Sigmoid colon (tissue), 6 donors: ENCODE measurements at regions not wholly inside any gene's neighbourhood (a gene's known extent, or its start where the extent isn't known, plus 50 kb on each side); places are given as distances from the start of the nearest gene placed in this dataset.

Experiments used
- DNase-seq: peaks from one replicate; pipeline ENCODE4 v3.0.0-alpha.2; 2019
- H3K27ac ChIP-seq, 4 donors: fragments of 200-600 bp; sonication (generic); one replicate each; pipeline ENCODE4 v1.5.1; 2016 to 2019; ENCODE audit warnings: mild to moderate bottlenecking in 1 of 4
- H3K27me3 ChIP-seq, 3 donors: fragments of 200-600 bp; sonication (generic); one replicate each; pipeline ENCODE4 v1.5.1; 2019; ENCODE audit warnings: mild to moderate bottlenecking in 1 of 3
- H3K36me3 ChIP-seq, 4 donors: fragments of 200-600 bp; sonication (generic); one replicate each; pipeline ENCODE4 v1.5.1; 2016 to 2019
- H3K4me1 ChIP-seq, 4 donors: fragments of 200-600 bp; sonication (generic); one replicate each; pipeline ENCODE4 v1.5.1; 2017 to 2019
- H3K4me3 ChIP-seq, 4 donors: fragments of 200-600 bp; sonication (generic); one replicate each; pipeline ENCODE4 v1.5.1; 2017 to 2019; ENCODE audit warnings: mild to moderate bottlenecking in 2 of 4, moderate library complexity in 1 of 4
- H3K9me3 ChIP-seq, 4 donors: fragments of 200-600 bp in 3 of 4; sonication (generic) in 3 of 4; one replicate each; pipeline versions ENCODE4 v1.5.1 to v1.6.1; 2013 to 2019
- CTCF ChIP-seq, 4 experiments: fragments of 450-650 bp in 3 of 4; fragments of 200-600 bp in 1 of 4; IDR thresholded peaks; one replicate each; pipeline ENCODE4 v1.5.1; 2016 to 2019; ENCODE audit warnings: antibody characterized with exemption in 4 of 4, mild to moderate bottlenecking in 3 of 4, moderate library complexity in 2 of 4
- EP300 ChIP-seq, 4 donors: sonication (generic); formaldehyde crosslinking; IDR thresholded peaks; one replicate each; pipeline ENCODE4 v1.6.1; 2017; ENCODE audit warnings: antibody characterized with exemption in 4 of 4
- POLR2A ChIP-seq, 2 donors: fragments of 450-650 bp; IDR thresholded peaks; one replicate each; pipeline ENCODE4 v1.6.1; 2016; ENCODE audit warnings: antibody characterized with exemption in 2 of 2, mild to moderate bottlenecking in 2 of 2, moderate library complexity in 2 of 2
- POLR2AphosphoS5 ChIP-seq, 4 donors: sonication (generic); formaldehyde crosslinking; IDR thresholded peaks; one replicate each; pipeline ENCODE4 v1.6.1; 2017; ENCODE audit warnings: antibody characterized with exemption in 4 of 4
- WGBS, 2 donors: extraction: QIAGEN DNeasy Blood & Tissue Kit; methylation state at CpG; one replicate each; pipeline ENCODE4 v1.1.7; 2013; 5-methylcytosine and 5-hydroxymethylcytosine counted together
- intact Hi-C: fragments of 100-400 bp; cut with DNase I; formaldehyde crosslinking; loops from one replicate; pipeline ENCODE4 v1.15.1; 2023
- donor health status: healthy with polysubstance abuse.
- donor health status: healthy.

DNA sequence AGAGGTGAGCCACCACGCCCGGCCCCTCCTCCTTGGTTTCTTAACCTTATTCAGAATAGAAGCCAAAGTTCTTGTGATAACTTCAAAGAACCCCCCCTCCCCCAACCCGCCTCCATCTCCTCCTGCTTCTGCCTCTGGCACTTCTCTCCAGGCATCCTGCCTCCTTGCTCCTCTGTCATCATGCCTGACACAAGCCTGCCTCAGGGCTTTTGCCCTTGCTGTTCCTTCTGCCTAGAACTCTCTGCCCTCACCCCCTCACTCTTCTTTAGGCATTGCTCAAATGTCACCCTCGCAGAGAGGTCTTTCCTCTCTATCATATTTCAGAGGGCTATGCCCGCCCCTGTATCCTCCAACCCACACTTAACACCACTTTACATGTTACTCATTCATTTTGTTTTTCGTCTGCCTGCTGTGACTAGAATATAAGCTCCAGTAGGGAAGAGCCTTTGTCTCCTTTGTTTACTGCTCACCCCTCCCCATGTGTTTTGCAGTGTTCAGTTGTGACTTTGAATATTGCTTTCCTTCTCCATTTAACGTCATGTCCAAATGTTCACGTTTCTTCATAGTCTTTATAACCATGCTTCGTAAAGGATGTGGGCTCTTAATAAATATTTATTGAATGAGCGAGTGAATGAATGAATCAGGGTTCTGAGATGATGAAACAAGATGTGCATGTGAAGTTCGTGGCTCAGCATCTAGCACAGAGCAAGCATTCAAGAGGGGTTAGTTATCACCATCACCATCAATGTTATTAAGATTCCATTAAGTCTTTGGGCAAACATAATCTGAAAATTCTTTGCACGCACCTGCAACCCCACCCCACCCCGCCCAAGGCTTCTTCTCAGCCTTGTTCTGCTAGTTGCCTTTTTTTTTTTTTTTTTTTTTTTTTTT, 186.2 kb upstream of the WSCD1 start:
- Histone ChIP-seq H3K36me3 (no peaks in the 10 kb centered on the region), H3K4me3 (no peak overlapping the region), H3K27me3 (peaks cover 0 to 7% (median 0%) of the 10 kb centered on the region in 3 donors), H3K27ac (no peak overlapping the region), H3K4me1 (no peaks in the 10 kb centered on the region), H3K9me3 (no peaks in the 10 kb centered on the region)
- 56 to 73% methylated on average over 13 of the region's 13 CpGs for WGBS, 2 donors
- intact Hi-C loops, result no loop called here
- DNase-seq, result no peak
- no peak for TF ChIP-seq CTCF (IDR thresholded peaks at IDR 0.05)
- no peak for TF ChIP-seq POLR2AphosphoS5 (IDR thresholded peaks at IDR 0.05)
- TF ChIP-seq POLR2A (IDR thresholded peaks at IDR 0.05), result no peak
- no peak for TF ChIP-seq EP300 (IDR thresholded peaks at IDR 0.05)

DNA sequence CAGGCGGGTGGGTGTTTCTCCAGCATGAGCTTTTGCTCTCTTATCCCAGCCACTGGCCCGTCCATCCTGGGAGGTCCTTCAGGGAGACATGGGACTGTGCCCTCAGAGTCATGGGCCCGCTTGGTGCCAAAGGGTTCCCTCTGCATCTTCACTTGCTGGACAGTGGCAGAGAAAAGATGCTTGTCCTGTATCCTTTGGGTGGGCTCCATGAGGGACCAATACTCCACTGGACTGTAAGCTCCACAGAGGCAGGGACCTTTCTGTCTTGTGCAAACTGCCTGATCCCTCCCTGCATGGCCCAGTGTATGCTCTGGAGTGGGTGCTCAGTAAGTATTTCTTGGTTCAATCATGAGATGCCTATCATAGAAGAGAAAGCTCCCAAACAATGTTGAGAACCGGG, 184.8 kb upstream of the WSCD1 start:
- Histone ChIP-seq H3K27ac (no peak overlapping the region), H3K27me3 (peaks cover 0 to 7% (median 0%) of the 10 kb centered on the region in 3 donors), H3K36me3 (no peaks in the 10 kb centered on the region), H3K9me3 (no peaks in the 10 kb centered on the region), H3K4me3 (no peak overlapping the region), H3K4me1 (no peaks in the 10 kb centered on the region)
- WGBS, 2 donors, result 83 to 84% methylated on average over 4 of the region's 4 CpGs
- TF ChIP-seq CTCF (IDR thresholded peaks at IDR 0.05) (no peak), POLR2AphosphoS5 (IDR thresholded peaks at IDR 0.05) (no peak), POLR2A (IDR thresholded peaks at IDR 0.05) (no peak), EP300 (IDR thresholded peaks at IDR 0.05) (no peak)
- intact Hi-C loops, result no loop called here
- DNase-seq, result no peak

GRCh38 chr17:5888811-5889210, 181.4 kb upstream of the WSCD1 start:
- WGBS, 2 donors, result 62 to 76% methylated on average over 2 of the region's 2 CpGs
- H3K27me3 ChIP-seq, result peaks cover 0 to 7% (median 0%) of the 10 kb centered on the region in 3 donors
- H3K27ac ChIP-seq, result no peak overlapping the region
- no peak for TF ChIP-seq POLR2AphosphoS5 (IDR thresholded peaks at IDR 0.05)
- no peak for TF ChIP-seq POLR2A (IDR thresholded peaks at IDR 0.05)
- no peak for TF ChIP-seq EP300 (IDR thresholded peaks at IDR 0.05)
- no peak for TF ChIP-seq CTCF (IDR thresholded peaks at IDR 0.05)
- no peaks in the 10 kb centered on the region for H3K4me1 ChIP-seq
- intact Hi-C loops, result no loop called here
- H3K36me3 ChIP-seq, result no peaks in the 10 kb centered on the region
- no peak for DNase-seq
- H3K9me3 ChIP-seq, result no peaks in the 10 kb centered on the region
- H3K4me3 ChIP-seq, result no peak overlapping the region

- TF ChIP-seq EP300 (IDR thresholded peaks at IDR 0.05) (no peak), POLR2AphosphoS5 (IDR thresholded peaks at IDR 0.05) (no peak), POLR2A (IDR thresholded peaks at IDR 0.05) (no peak), CTCF (IDR thresholded peaks at IDR 0.05) (no peak)
- Histone ChIP-seq H3K27ac (no peak overlapping the region), H3K4me1 (no peaks in the 10 kb centered on the region), H3K36me3 (no peaks in the 10 kb centered on the region), H3K27me3 (no peaks in the 10 kb centered on the region), H3K4me3 (no peak overlapping the region), H3K9me3 (no peaks in the 10 kb centered on the region)
- DNase-seq, result no peak
- 42 to 54% methylated on average over 3 of the region's 3 CpGs for WGBS, 2 donors
- intact Hi-C loops, result no loop called here
Measured at GRCh38 chr17:5892921-5893675, 177.1 kb upstream of the WSCD1 start.
